Stimulated activated naive B cell treated with anti-CD40 and anti-IgM and Interleukin-4, amounts not matched to agents 10 μg/mL and 1 μg/mL and 100 μg/mL, for 72 hours (primary cell): ENCODE measurements at regions not wholly inside any gene's neighbourhood (a gene's known extent, or its start where the extent isn't known, plus 50 kb on each side); places are given as distances from the start of the nearest gene placed in this dataset.
"Not testable (repeated sequence)": the region's sequence is repeated elsewhere in the genome, so short reads cannot be mapped to it uniquely, and the experiment has no call there.

ENCODE experiments used
- ATAC-seq, 2 donors: fragments of 150-1000 bp; cut with Tn5 transposase; replicated peaks; 2 replicates each; pipeline ENCODE4 v1.10.0; 2021; ENCODE audit warnings: moderate library complexity in 1 of 2
- DNase-seq: peaks from one replicate; pipeline ENCODE4 v3.0.0; 2021
- H3K27ac Mint-ChIP-seq: one replicate; pipeline ENCODE4 v1.8.0; 2022; ENCODE audit warnings: mild to moderate bottlenecking, mixed read lengths
- H3K27me3 Mint-ChIP-seq, 2 donors: one replicate each; pipeline ENCODE4 v1.8.0; 2022; ENCODE audit warnings: mixed read lengths in 2 of 2
- H3K36me3 Mint-ChIP-seq, 2 donors: one replicate each; pipeline ENCODE4 v1.8.0; 2022; ENCODE audit warnings: mixed read lengths in 2 of 2, mild to moderate bottlenecking in 1 of 2
- H3K4me1 Mint-ChIP-seq, 2 donors: one replicate each; pipeline ENCODE4 v1.8.0; 2022; ENCODE audit warnings: mixed read lengths in 2 of 2, mild to moderate bottlenecking in 1 of 2
- H3K4me3 Mint-ChIP-seq, 2 donors: one replicate each; pipeline ENCODE4 v1.8.0; 2022; ENCODE audit warnings: mild to moderate bottlenecking in 2 of 2, mixed read lengths in 2 of 2, moderate library complexity in 1 of 2
- H3K9me3 Mint-ChIP-seq, 2 donors: one replicate each; pipeline ENCODE4 v1.8.0; 2022; ENCODE audit warnings: mixed read lengths in 2 of 2, mild to moderate bottlenecking in 1 of 2

GRCh38 chr6:101110814-101111213, 229.7 kb upstream of the ASCC3 start:
- no peaks in the 10 kb centered on the region for H3K36me3 Mint-ChIP-seq

GRCh38 chr6:101113468-101114260, 232.5 kb upstream of the ASCC3 start:
- no peaks in the 10 kb centered on the region for H3K9me3 Mint-ChIP-seq
- no peaks in the 10 kb centered on the region for H3K36me3 Mint-ChIP-seq
- H3K27me3 Mint-ChIP-seq, result no peaks in the 10 kb centered on the region
- H3K4me1 Mint-ChIP-seq, result no peaks in the 10 kb centered on the region
- ATAC-seq (no peak), DNase-seq (no peak)
- no peak overlapping the region for H3K4me3 Mint-ChIP-seq
- H3K27ac Mint-ChIP-seq, result no peak overlapping the region

More at GRCh38 chr6:101110814-101111213, 229.7 kb upstream of the ASCC3 start:
- Mint-ChIP-seq H3K4me3 (no peak overlapping the region), H3K9me3 (no peaks in the 10 kb centered on the region), H3K27ac (no peak overlapping the region), H3K27me3 (no peaks in the 10 kb centered on the region), H3K4me1 (no peaks in the 10 kb centered on the region)
- ATAC-seq (no peak), DNase-seq (no peak)

- no peak overlapping the region for H3K4me3 Mint-ChIP-seq
- peak in 1 of 2 donors; percentile 33 for ATAC-seq
These were observed 233.6 kb upstream of the ASCC3 start for GRCh38 chr6:101114703-101115102.

GRCh38 chr6:101116337-101116736, 235.2 kb upstream of the ASCC3 start:
- Mint-ChIP-seq H3K36me3 (no peaks in the 10 kb centered on the region), H3K9me3 (no peaks in the 10 kb centered on the region), H3K4me1 (no peaks in the 10 kb centered on the region), H3K4me3 (no peak overlapping the region), H3K27ac (no peak overlapping the region), H3K27me3 (no peaks in the 10 kb centered on the region)
- DNase-seq (no peak), ATAC-seq (no peak)

More at GRCh38 chr6:101114703-101115102, 233.6 kb upstream of the ASCC3 start:
- no peaks in the 10 kb centered on the region for H3K27me3 Mint-ChIP-seq
- no peaks in the 10 kb centered on the region for H3K36me3 Mint-ChIP-seq
- H3K4me1 Mint-ChIP-seq, result no peaks in the 10 kb centered on the region
- H3K27ac Mint-ChIP-seq, result no peak overlapping the region
- no peak for DNase-seq
- H3K9me3 Mint-ChIP-seq, result no peaks in the 10 kb centered on the region

GRCh38 chr6:101117393-101118135, 236.4 kb upstream of the ASCC3 start:
- H3K27me3 Mint-ChIP-seq, result no peaks in the 10 kb centered on the region
- H3K9me3 Mint-ChIP-seq, result no peaks in the 10 kb centered on the region
- no peak for ATAC-seq

DNA sequence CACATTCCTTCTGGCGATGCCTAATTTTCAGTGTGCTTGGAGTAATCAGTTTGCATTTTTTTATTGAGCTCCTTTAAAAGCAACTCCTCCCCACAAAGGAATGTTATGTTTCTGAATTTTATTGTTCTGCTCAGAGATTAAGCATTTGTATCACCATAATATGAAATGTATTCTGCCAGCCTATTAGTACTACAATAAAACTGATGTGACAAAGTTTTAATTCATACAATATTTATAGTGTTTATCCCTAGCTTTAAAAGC, 236.9 kb upstream of the ASCC3 start:
- no peak overlapping the region for H3K4me3 Mint-ChIP-seq

More at GRCh38 chr6:101117393-101118135, 236.4 kb upstream of the ASCC3 start:
- Mint-ChIP-seq H3K4me3 (no peak overlapping the region), H3K36me3 (no peaks in the 10 kb centered on the region), H3K27ac (no peak overlapping the region), H3K4me1 (no peaks in the 10 kb centered on the region)
- DNase-seq, result no peak

GRCh38 chr6:101120747-101121146, 239.6 kb upstream of the ASCC3 start:
- DNase-seq (no peak), ATAC-seq (no peak)
- Mint-ChIP-seq H3K27ac (no peak overlapping the region), H3K4me1 (no peaks in the 10 kb centered on the region), H3K9me3 (no peaks in the 10 kb centered on the region), H3K36me3 (no peaks in the 10 kb centered on the region), H3K4me3 (no peak overlapping the region), H3K27me3 (no peaks in the 10 kb centered on the region)

More for the DNA sequence above, 236.9 kb upstream of the ASCC3 start:
- H3K27ac Mint-ChIP-seq, result no peak overlapping the region
- ATAC-seq, result no peak
- no peak for DNase-seq
- H3K27me3 Mint-ChIP-seq, result no peaks in the 10 kb centered on the region
- no peaks in the 10 kb centered on the region for H3K4me1 Mint-ChIP-seq
- H3K36me3 Mint-ChIP-seq, result no peaks in the 10 kb centered on the region
- H3K9me3 Mint-ChIP-seq, result no peaks in the 10 kb centered on the region

GRCh38 chr6:101125380-101125971, 244.3 kb upstream of the ASCC3 start:
- Mint-ChIP-seq H3K27ac (no peak overlapping the region), H3K4me3 (no peak overlapping the region), H3K27me3 (no peaks in the 10 kb centered on the region), H3K4me1 (no peaks in the 10 kb centered on the region), H3K9me3 (peaks cover 0 to 2% of the 10 kb centered on the region in 2 donors), H3K36me3 (no peaks in the 10 kb centered on the region)
- ATAC-seq (no peak), DNase-seq (no peak)

DNA sequence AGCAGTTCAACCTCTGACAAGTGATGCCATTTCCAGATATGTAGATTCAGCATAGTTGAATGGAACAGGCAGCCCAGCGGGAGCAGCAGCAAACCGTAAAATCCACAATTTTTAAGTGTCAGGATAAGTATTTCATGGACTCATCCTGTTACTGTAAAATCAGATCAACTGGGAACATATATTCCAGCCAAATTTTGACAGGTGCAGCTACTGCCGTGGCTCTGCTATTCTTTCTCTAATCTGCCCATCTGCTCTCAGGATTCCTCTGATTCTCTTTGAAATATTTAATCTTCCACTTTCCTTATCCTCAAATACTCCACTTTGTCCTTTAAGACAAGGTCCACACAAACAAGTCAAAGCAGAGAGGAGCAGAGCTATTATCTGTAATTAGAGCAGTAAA, 245.4 kb upstream of the ASCC3 start:
- Mint-ChIP-seq H3K4me3 (no peak overlapping the region), H3K27ac (no peak overlapping the region), H3K27me3 (no peaks in the 10 kb centered on the region), H3K36me3 (no peaks in the 10 kb centered on the region), H3K4me1 (no peaks in the 10 kb centered on the region), H3K9me3 (peaks cover 0 to 2% of the 10 kb centered on the region in 2 donors)
- ATAC-seq (no peak), DNase-seq (no peak)

DNA sequence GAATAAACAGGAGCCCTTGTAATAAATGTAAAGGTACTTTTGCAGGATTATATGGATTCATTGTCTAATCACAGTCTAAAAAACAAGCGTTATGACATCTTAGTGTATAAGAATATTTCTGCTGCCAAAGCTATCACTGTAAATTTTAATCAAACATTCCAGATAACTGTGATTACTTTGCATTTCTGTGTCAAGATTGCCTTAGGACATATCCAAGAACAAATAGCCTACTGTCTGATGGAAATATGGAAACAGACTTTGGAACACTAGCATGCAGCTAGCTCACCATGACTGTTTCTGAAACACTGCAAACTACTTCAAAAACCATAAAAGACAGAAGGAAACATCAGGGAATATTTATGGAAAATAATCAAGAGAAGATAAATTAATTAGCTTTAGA, 248.7 kb upstream of the ASCC3 start:
- Mint-ChIP-seq H3K27me3 (no peaks in the 10 kb centered on the region), H3K4me3 (no peak overlapping the region), H3K9me3 (peaks cover 0 to 2% of the 10 kb centered on the region in 2 donors), H3K36me3 (no peaks in the 10 kb centered on the region), H3K27ac (no peak overlapping the region), H3K4me1 (no peaks in the 10 kb centered on the region)
- ATAC-seq, result no peak
- no peak for DNase-seq

GRCh38 chr6:101146389-101146788, 247.1 kb upstream of the GRIK2 start:
- no peak for ATAC-seq
- no peaks in the 10 kb centered on the region for H3K36me3 Mint-ChIP-seq
- H3K27ac Mint-ChIP-seq, result no peak overlapping the region
- no peak for DNase-seq
- no peaks in the 10 kb centered on the region for H3K4me1 Mint-ChIP-seq
- H3K9me3 Mint-ChIP-seq, result no peaks in the 10 kb centered on the region
- no peaks in the 10 kb centered on the region for H3K27me3 Mint-ChIP-seq
- H3K4me3 Mint-ChIP-seq, result no peak overlapping the region

- no peak overlapping the region for H3K27ac Mint-ChIP-seq
- ATAC-seq (no peak), DNase-seq (no peak)
- H3K27me3 Mint-ChIP-seq, result no peaks in the 10 kb centered on the region
- H3K4me3 Mint-ChIP-seq, result no peak overlapping the region
- no peaks in the 10 kb centered on the region for H3K9me3 Mint-ChIP-seq
- H3K4me1 Mint-ChIP-seq, result no peaks in the 10 kb centered on the region
- H3K36me3 Mint-ChIP-seq, result no peaks in the 10 kb centered on the region
These were observed 243.3 kb upstream of the GRIK2 start for GRCh38 chr6:101150226-101150625.

DNA sequence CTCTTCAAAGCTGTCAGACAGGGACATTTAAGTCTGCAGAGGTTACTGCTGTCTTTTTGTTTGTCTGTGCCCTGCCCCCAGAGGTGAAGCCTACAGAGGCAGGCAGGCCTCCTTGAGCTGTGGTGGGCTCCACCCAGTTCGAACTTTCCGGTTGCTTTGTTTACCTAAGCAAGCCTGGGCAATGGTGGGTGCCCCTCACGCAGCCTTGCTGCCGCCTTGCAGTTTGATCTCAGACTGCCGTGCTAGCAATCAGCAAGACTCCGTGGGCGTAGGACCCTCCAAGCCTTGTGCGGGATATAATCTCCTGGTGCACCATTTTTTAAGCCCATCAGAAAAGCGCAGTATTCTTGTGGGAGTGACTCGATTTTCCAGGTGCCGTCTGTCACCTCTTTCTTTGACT, 235.9 kb upstream of the GRIK2 start:
- H3K27ac Mint-ChIP-seq, H3K4me1 Mint-ChIP-seq, DNase-seq, H3K9me3 Mint-ChIP-seq, H3K4me3 Mint-ChIP-seq, ATAC-seq, H3K36me3 Mint-ChIP-seq, H3K27me3 Mint-ChIP-seq: not testable (repeated sequence)

DNA sequence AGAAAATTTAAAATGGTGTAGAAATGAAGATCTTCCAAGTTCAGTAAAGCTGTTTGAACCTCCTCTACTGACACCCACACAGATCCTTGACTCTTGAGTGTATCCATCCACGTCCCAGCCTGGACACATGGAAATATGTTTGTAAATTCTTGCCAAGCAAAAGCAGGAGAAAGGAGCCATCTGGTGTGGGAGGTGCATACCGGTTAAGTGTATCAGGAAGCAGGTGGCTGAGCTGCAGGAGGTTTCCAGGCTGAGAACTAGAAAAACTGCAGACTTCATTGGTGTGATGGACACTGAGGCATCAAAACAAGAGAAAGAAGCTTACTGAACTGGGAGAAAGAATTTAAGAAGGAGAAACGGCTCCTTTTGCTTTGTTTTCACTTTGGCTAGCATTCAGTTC, 229.9 kb upstream of the GRIK2 start:
- Mint-ChIP-seq H3K4me3 (no peak overlapping the region), H3K9me3 (peaks cover 0 to 5% of the 10 kb centered on the region in 2 donors), H3K27me3 (no peaks in the 10 kb centered on the region), H3K4me1 (no peaks in the 10 kb centered on the region), H3K27ac (no peak overlapping the region), H3K36me3 (no peaks in the 10 kb centered on the region)
- no peak for DNase-seq
- no peak for ATAC-seq

DNA sequence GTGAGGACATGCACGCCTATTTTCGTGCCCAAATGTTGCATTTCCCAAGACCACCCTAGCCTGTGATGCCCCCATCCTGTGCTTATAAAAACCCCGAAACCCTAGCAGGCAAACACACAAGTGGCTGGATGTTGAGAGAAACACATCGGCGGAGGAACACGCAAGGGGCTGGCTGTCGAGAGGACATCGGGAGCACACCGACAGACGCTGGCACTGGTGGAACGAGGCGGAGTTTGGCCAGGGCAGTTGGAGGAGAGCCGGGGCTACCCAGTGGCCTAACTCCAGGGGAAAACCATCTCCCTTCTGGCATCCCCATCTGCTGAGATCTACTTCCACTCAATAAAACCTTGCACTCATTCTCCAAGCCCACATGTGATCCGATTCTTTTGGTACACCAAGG, 225.9 kb upstream of the GRIK2 start:
- Mint-ChIP-seq H3K36me3 (no peaks in the 10 kb centered on the region), H3K4me3 (no peak overlapping the region), H3K4me1 (no peaks in the 10 kb centered on the region), H3K27me3 (no peaks in the 10 kb centered on the region), H3K9me3 (peaks cover 11 to 15% of the 10 kb centered on the region in 2 donors), H3K27ac (no peak overlapping the region)
- no peak for DNase-seq
- no peak for ATAC-seq
